SK-N-SH treated with all-trans-retinoic acid at 6 μM for 48 hours (cell line): ENCODE measurements at regions not wholly inside any gene's neighbourhood (a gene's known extent, or its start where the extent isn't known, plus 50 kb on each side); places are given as distances from the start of the nearest gene placed in this dataset.

Source experiments
- ATAC-seq: fragments of 200-7000 bp; cut with Tn5 transposase; 3 replicates; pipeline ENCODE4 v1.9.1; 2020; ENCODE audit warnings: mild to moderate bottlenecking, moderate library complexity
- ARNTL ChIP-seq: fragments of 450-650 bp; formaldehyde crosslinking; IDR thresholded peaks from 2 replicates; pipeline ENCODE4 v1.5.0; 2020; ENCODE audit warnings: low read depth, mild to moderate bottlenecking, moderate library complexity, borderline replicate concordance
- BACH2 ChIP-seq: fragments of 250-450 bp; sonication (Bioruptor Pico); IDR thresholded peaks from 2 replicates; pipeline ENCODE4 v1.9.0; 2021; ENCODE audit warnings: mild to moderate bottlenecking, borderline replicate concordance
- ESRRG ChIP-seq: fragments of 250-450 bp; sonication (Bioruptor Pico); IDR thresholded peaks from 2 replicates; pipeline ENCODE4 v1.6.1; 2021; ENCODE audit warnings: mild to moderate bottlenecking
- GLIS3 ChIP-seq: fragments of 250-450 bp; sonication (Bioruptor Pico); IDR thresholded peaks from 2 replicates; pipeline ENCODE4 v1.5.0; 2020; ENCODE audit warnings: mild to moderate bottlenecking, moderate library complexity
- ISL1 ChIP-seq: fragments of 250-450 bp; sonication (Bioruptor Pico); IDR thresholded peaks from 2 replicates; pipeline ENCODE4 v2.1.2; 2022; ENCODE audit warnings: mild to moderate bottlenecking, moderate library complexity
- OSR1 ChIP-seq: fragments of 250-450 bp; sonication (Bioruptor Pico); IDR thresholded peaks from 2 replicates; pipeline ENCODE4 v1.8.0; 2022; ENCODE audit warnings: moderate library complexity, mild to moderate bottlenecking, inconsistent platforms
- PPARA ChIP-seq: fragments of 250-450 bp; sonication (Bioruptor Pico); IDR thresholded peaks from 2 replicates; pipeline ENCODE4 v1.5.0; 2020; ENCODE audit warnings: mild to moderate bottlenecking, borderline replicate concordance
- RARB ChIP-seq: fragments of 250-450 bp; sonication (Bioruptor Pico); IDR thresholded peaks from 2 replicates; pipeline ENCODE4 v1.8.0; 2021; ENCODE audit warnings: mild to moderate bottlenecking, moderate library complexity
- SNAI2 ChIP-seq: fragments of 250-450 bp; sonication (Bioruptor Pico); IDR thresholded peaks from 2 replicates; pipeline ENCODE4 v1.5.0; 2020; ENCODE audit warnings: mild to moderate bottlenecking, moderate library complexity
- TCF4 ChIP-seq: fragments of 250-450 bp; sonication (Bioruptor Pico); IDR thresholded peaks from 2 replicates; pipeline ENCODE4 v1.8.0; 2021; ENCODE audit warnings: mild to moderate bottlenecking, moderate library complexity, borderline replicate concordance
- TOX ChIP-seq: fragments of 250-450 bp; sonication (Bioruptor Pico); IDR thresholded peaks from 2 replicates; pipeline ENCODE4 v1.8.0; 2021; ENCODE audit warnings: mild to moderate bottlenecking, moderate library complexity, borderline replicate concordance
- ZC3H10 ChIP-seq: fragments of 250-450 bp; sonication (Bioruptor Pico); IDR thresholded peaks from 2 replicates; pipeline ENCODE4 v1.5.1; 2021; ENCODE audit warnings: mild to moderate bottlenecking, moderate library complexity
- ZFP3 ChIP-seq: fragments of 250-450 bp; sonication (Bioruptor Pico); IDR thresholded peaks from 2 replicates; pipeline ENCODE4 v1.5.0; 2020; ENCODE audit warnings: mild to moderate bottlenecking, moderate library complexity
- ZFP30 ChIP-seq: fragments of 450-650 bp; formaldehyde crosslinking; IDR thresholded peaks from 2 replicates; pipeline ENCODE4 v1.5.0; 2022; ENCODE audit warnings: mild to moderate bottlenecking, moderate library complexity
- ZNF565 ChIP-seq: fragments of 450-650 bp; formaldehyde crosslinking; conservative IDR thresholded peaks from 2 replicates; pipeline ENCODE4 v1.5.0; 2020; ENCODE audit warnings: low read depth, mild to moderate bottlenecking, moderate library complexity
- ZNF70 ChIP-seq: fragments of 450-650 bp; formaldehyde crosslinking; IDR thresholded peaks from 2 replicates; pipeline ENCODE4 v1.5.0; 2020; ENCODE audit warnings: mild to moderate bottlenecking, moderate library complexity
- ZNF8 ChIP-seq: fragments of 450-650 bp; formaldehyde crosslinking; IDR thresholded peaks from 2 replicates; pipeline ENCODE4 v1.5.0; 2020; ENCODE audit warnings: mild to moderate bottlenecking, moderate library complexity
- TF ChIP-seq, protein P1 (sequence below): fragments of 250-450 bp; sonication (Bioruptor Pico); IDR thresholded peaks from 2 replicates; pipeline ENCODE4 v1.5.1; 2021; ENCODE audit warnings: mild to moderate bottlenecking, moderate library complexity
- TF ChIP-seq, protein P2 (sequence below): fragments of 250-450 bp; sonication (Bioruptor Pico); IDR thresholded peaks from 2 replicates; pipeline ENCODE4 v1.5.1; 2020; ENCODE audit warnings: low read depth, mild to moderate bottlenecking, moderate library complexity
- TF ChIP-seq, protein P3 (sequence below): fragments of 250-450 bp; sonication (Bioruptor Pico); IDR thresholded peaks from 2 replicates; pipeline ENCODE4 v1.8.0; 2020; ENCODE audit warnings: mild to moderate bottlenecking, moderate library complexity, borderline replicate concordance
- TF ChIP-seq, protein P4 (sequence below): fragments of 250-450 bp; sonication (Bioruptor Pico); IDR thresholded peaks from 2 replicates; pipeline ENCODE4 v1.8.0; 2021; ENCODE audit warnings: low read depth, mild to moderate bottlenecking, moderate library complexity, borderline replicate concordance

DNA sequence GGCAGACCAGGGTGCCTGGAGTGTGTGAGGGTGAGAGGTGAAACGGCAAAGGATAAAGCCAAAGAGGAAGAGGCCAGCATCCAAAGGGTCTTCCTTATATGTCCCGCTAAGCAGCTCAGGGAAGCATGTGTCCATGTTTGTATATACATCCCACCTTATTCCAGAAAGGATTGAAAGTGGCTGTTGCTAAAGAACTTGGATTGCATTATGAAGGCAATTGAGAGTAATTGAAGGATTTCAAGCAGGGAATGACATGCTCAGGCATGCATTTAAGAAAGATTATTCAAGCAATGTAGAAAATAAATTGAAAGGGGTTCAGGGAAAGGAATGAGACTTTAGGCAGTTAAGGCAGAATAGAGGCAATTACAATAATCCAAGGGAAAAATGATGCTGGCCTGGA lies 237.6 kb upstream of the SOX9 start (continued):
- no peak for TF ChIP-seq TOX (CRISPR knock-in tag)

DNA sequence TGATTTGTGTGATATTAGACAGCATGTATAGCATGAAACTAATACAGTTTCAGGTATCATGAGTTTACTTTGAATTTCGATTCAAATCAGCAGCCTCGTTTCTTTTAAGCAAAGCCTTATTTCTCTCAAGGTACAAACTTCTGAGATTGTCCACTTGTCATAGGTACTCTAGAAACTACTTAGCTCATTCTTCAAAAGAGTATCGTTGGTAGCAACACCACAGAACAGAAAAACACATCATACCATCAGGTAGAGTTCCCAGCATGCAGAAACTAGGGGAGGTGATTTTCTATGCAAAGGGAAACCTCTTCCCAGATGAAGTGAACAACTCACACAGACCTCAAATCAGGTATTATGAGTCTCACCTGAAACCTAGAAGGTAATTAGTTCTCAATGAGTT lies 237.0 kb upstream of the SOX9 start:
- TF ChIP-seq, protein P1, sequence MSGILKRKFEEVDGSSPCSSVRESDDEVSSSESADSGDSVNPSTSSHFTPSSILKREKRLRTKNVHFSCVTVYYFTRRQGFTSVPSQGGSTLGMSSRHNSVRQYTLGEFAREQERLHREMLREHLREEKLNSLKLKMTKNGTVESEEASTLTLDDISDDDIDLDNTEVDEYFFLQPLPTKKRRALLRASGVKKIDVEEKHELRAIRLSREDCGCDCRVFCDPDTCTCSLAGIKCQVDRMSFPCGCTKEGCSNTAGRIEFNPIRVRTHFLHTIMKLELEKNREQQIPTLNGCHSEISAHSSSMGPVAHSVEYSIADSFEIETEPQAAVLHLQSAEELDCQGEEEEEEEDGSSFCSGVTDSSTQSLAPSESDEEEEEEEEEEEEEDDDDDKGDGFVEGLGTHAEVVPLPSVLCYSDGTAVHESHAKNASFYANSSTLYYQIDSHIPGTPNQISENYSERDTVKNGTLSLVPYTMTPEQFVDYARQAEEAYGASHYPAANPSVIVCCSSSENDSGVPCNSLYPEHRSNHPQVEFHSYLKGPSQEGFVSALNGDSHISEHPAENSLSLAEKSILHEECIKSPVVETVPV (CRISPR knock-in tag) = no peak
- no peak for TF ChIP-seq ZNF8 (CRISPR knock-in tag)
- TF ChIP-seq, protein P2, sequence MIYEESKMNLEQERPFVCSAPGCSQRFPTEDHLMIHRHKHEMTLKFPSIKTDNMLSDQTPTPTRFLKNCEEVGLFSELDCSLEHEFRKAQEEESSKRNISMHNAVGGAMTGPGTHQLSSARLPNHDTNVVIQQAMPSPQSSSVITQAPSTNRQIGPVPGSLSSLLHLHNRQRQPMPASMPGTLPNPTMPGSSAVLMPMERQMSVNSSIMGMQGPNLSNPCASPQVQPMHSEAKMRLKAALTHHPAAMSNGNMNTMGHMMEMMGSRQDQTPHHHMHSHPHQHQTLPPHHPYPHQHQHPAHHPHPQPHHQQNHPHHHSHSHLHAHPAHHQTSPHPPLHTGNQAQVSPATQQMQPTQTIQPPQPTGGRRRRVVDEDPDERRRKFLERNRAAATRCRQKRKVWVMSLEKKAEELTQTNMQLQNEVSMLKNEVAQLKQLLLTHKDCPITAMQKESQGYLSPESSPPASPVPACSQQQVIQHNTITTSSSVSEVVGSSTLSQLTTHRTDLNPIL (CRISPR knock-in tag) = no peak
- no peak for TF ChIP-seq BACH2
- no peak for TF ChIP-seq RARB
- TF ChIP-seq ZFP30 = no peak
- no peak for TF ChIP-seq ESRRG (CRISPR knock-in tag)
- no peak for TF ChIP-seq OSR1 (CRISPR knock-in tag)
- no peak for TF ChIP-seq SNAI2 (CRISPR knock-in tag)
- TF ChIP-seq TOX (CRISPR knock-in tag) = no peak
- TF ChIP-seq ZNF565 (CRISPR knock-in tag) = no peak
- TF ChIP-seq, protein P3, sequence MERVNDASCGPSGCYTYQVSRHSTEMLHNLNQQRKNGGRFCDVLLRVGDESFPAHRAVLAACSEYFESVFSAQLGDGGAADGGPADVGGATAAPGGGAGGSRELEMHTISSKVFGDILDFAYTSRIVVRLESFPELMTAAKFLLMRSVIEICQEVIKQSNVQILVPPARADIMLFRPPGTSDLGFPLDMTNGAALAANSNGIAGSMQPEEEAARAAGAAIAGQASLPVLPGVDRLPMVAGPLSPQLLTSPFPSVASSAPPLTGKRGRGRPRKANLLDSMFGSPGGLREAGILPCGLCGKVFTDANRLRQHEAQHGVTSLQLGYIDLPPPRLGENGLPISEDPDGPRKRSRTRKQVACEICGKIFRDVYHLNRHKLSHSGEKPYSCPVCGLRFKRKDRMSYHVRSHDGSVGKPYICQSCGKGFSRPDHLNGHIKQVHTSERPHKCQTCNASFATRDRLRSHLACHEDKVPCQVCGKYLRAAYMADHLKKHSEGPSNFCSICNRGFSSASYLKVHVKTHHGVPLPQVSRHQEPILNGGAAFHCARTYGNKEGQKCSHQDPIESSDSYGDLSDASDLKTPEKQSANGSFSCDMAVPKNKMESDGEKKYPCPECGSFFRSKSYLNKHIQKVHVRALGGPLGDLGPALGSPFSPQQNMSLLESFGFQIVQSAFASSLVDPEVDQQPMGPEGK (CRISPR knock-in tag) = no peak
- TF ChIP-seq ZC3H10 (CRISPR knock-in tag) = no peak
- no peak for TF ChIP-seq GLIS3 (CRISPR knock-in tag)
- no peak for TF ChIP-seq ISL1 (CRISPR knock-in tag)
- no peak for ATAC-seq

DNA sequence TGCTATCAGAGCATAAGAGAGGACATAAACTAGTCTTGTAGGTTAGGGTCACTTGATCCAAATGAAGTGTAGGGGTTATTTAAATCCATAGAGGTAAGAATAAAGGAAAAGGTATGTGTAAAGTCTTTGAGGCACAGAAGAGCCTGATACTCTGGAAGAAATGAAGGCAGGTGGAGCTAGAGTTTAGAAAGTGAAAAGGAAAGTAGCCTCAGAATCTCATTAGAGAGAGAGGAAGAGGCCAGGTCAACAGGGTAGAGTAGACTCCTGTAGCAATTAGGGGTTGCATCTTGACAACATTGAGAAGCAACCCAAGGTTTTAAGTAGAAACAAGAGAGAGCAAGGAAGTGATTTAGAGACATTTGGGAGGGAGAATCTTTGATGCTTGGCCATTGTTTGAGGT lies 235.2 kb upstream of the SOX9 start:
- TF ChIP-seq TCF4 (no peak), ARNTL (CRISPR knock-in tag) (no peak), SNAI2 (CRISPR knock-in tag) (no peak), ZFP30 (no peak), ZFP3 (no peak), ZNF8 (CRISPR knock-in tag) (no peak), ZNF70 (no peak), ZNF565 (CRISPR knock-in tag) (no peak)
- ATAC-seq = no peak

DNA sequence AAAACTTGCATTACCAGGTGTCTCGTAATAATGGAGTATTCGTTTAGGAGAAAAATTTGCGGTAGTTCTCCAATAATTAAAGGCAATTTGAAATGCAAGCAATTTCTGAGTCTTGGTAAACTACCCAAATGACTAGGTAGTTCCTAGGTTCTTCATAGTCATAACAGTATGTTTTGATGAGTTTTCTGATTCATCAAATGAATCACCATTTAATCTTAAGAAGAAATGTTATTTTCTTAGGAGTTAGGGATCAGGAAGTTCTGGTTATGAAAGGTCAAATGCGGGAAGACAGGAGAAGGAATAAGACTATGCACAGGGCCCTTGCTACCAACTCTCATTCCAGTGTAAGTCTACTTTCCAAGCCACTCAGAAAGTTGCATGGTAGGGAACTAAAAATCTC lies 221.5 kb upstream of the SOX9 start:
- no peak for ATAC-seq
- no peak for TF ChIP-seq RARB
- TF ChIP-seq PPARA (CRISPR knock-in tag) = no peak
- no peak for TF ChIP-seq SNAI2 (CRISPR knock-in tag)
- no peak for TF ChIP-seq ESRRG (CRISPR knock-in tag)
- no peak for TF ChIP-seq TOX (CRISPR knock-in tag)
- no peak for TF ChIP-seq ZC3H10 (CRISPR knock-in tag)

DNA sequence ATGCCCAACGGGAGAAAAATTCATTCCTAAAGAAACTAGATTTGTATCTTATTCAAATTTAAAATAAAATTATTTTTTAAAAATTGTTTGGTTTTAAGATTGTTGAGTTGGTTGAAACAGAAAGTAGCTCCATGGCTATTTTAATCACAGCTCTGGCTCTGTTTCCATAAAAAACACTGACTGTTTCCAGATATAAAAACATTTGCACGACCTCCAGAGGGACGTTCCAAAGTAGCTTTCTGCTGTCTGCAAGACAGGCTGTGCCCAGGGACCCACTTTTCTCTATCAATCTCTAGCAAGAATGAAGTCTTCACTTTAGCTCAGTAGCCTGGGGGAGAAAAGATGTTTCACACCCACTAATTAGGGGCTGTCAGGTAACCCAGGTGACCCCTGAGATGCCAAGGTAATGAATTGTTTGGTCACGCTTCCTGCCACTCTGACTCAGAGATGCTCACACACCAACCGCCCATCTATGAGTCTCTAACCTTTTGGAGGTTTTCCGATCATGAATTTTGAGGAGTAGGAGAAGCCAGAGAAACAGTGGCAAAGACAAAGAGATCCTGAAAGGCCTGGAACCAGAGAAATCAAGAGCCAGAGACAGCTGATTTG lies 220.1 kb upstream of the SOX9 start:
- TF ChIP-seq ARNTL (CRISPR knock-in tag) (no peak), TCF4 (no peak), ZC3H10 (CRISPR knock-in tag) (no peak), RARB (no peak), SNAI2 (CRISPR knock-in tag) (no peak), ZNF8 (CRISPR knock-in tag) (no peak), TOX (CRISPR knock-in tag) (no peak), ESRRG (CRISPR knock-in tag) (no peak), ZFP30 (no peak), ZFP3 (no peak), ZNF70 (no peak), GLIS3 (CRISPR knock-in tag) (no peak), ZNF565 (CRISPR knock-in tag) (no peak), ISL1 (CRISPR knock-in tag) (no peak)
- TF ChIP-seq, protein P3 (CRISPR knock-in tag) = no peak
- TF ChIP-seq, protein P1 (CRISPR knock-in tag) = no peak
- TF ChIP-seq, protein P4, sequence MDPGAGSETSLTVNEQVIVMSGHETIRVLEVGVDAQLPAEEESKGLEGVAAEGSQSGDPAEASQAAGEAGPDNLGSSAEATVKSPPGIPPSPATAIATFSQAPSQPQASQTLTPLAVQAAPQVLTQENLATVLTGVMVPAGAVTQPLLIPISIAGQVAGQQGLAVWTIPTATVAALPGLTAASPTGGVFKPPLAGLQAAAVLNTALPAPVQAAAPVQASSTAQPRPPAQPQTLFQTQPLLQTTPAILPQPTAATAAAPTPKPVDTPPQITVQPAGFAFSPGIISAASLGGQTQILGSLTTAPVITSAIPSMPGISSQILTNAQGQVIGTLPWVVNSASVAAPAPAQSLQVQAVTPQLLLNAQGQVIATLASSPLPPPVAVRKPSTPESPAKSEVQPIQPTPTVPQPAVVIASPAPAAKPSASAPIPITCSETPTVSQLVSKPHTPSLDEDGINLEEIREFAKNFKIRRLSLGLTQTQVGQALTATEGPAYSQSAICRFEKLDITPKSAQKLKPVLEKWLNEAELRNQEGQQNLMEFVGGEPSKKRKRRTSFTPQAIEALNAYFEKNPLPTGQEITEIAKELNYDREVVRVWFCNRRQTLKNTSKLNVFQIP (CRISPR knock-in tag) = no peak
- ATAC-seq = no peak
